Activated naive CD8-positive, alpha-beta T cell treated with anti-CD3 and anti-CD28 coated beads for 36 hours (primary cell): ENCODE measurements at regions not wholly inside any gene's neighbourhood (a gene's known extent, or its start where the extent isn't known, plus 50 kb on each side); places are given as distances from the start of the nearest gene placed in this dataset.
"Not testable (repeated sequence)": the region's sequence is repeated elsewhere in the genome, so short reads cannot be mapped to it uniquely, and the experiment has no call there.

ENCODE experiments used
- DNase-seq: peaks from one replicate; pipeline ENCODE4 v3.0.0; 2021
- H3K27ac Mint-ChIP-seq: one replicate; pipeline ENCODE4 v1.8.0; 2022; ENCODE audit warnings: mild to moderate bottlenecking, moderate library complexity, mixed read lengths
- H3K27me3 Mint-ChIP-seq: one replicate; pipeline ENCODE4 v1.8.0; 2022; ENCODE audit warnings: mild to moderate bottlenecking, mixed read lengths
- H3K36me3 Mint-ChIP-seq: one replicate; pipeline ENCODE4 v1.8.0; 2021; ENCODE audit warnings: mild to moderate bottlenecking, mixed read lengths
- H3K4me1 Mint-ChIP-seq: one replicate; pipeline ENCODE4 v1.8.0; 2021; ENCODE audit warnings: mixed read lengths
- H3K4me3 Mint-ChIP-seq: one replicate; pipeline ENCODE4 v1.8.0; 2022; ENCODE audit warnings: mild to moderate bottlenecking, moderate library complexity, mixed read lengths
- H3K9me3 Mint-ChIP-seq: one replicate; pipeline ENCODE4 v1.8.0; 2022; ENCODE audit warnings: mixed read lengths

GRCh38 chr11:122604621-122605020 is 50.9 kb upstream of the UBASH3B start:
- Mint-ChIP-seq H3K4me3 (no peak overlapping the region), H3K9me3 (no peaks in the 10 kb centered on the region), H3K27me3 (peaks cover 3% of the 10 kb centered on the region), H3K4me1 (no peaks in the 10 kb centered on the region), H3K36me3 (no peaks in the 10 kb centered on the region), H3K27ac (no peak overlapping the region)
- DNase-seq = no peak

DNA sequence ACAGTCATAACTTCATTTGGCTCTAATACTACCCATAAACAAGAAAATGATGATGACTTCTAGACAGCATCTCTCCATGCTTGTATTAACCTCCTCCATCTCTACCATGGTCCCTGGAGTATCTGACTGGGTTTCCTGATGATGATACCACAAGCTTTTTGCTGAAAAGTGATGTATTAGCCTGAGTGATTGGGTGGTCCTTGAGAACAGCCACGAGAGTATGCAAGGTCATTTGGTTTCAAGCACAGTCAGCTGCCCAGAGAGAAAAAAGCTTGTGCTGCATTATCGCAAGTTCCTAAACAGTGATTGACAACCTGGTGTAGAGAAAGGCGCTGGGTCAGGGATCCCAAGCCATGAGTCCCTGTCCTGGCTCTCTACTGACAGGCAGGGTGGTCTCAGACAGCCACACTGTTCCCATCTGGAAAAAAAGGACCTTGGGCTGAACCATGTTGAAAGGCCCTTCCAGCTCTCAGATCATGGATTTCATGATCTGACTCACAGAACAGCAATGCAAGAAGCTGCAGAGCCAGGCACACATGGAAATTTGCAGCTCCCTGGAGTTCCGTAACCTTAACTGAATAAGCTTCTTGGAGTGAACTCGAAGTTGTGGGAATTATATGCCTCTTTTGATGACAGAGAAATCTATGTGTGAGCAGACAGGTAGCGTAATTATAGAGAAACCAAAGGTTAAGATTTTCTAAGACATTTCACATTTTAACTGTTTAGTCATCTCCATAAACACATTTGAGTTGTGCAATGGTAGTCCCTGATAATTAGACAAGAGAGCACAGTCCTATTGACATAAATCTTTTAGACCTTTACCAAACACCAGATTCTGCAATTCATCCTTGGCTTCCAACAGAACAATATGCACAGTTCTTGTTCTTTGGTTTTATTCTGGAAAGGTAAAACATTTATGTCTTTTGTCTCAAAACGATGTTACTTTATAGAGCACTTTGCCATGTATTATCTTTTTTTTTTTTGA is 54.1 kb upstream of the UBASH3B start:
- H3K27ac Mint-ChIP-seq = no peak overlapping the region
- H3K4me3 Mint-ChIP-seq = no peak overlapping the region
- no peaks in the 10 kb centered on the region for H3K36me3 Mint-ChIP-seq
- no peak for DNase-seq
- H3K4me1 Mint-ChIP-seq = no peaks in the 10 kb centered on the region
- H3K9me3 Mint-ChIP-seq = no peaks in the 10 kb centered on the region
- peaks cover 7% of the 10 kb centered on the region for H3K27me3 Mint-ChIP-seq

- Mint-ChIP-seq H3K36me3 (no peaks in the 10 kb centered on the region), H3K27me3 (peaks cover 7% of the 10 kb centered on the region)
- no peak for DNase-seq
Measured at GRCh38 chr11:122600290-122600689, 55.2 kb upstream of the UBASH3B start.

GRCh38 chr11:122599434-122599833 is 56.1 kb upstream of the UBASH3B start:
- H3K4me1 Mint-ChIP-seq = no peaks in the 10 kb centered on the region
- peaks cover 7% of the 10 kb centered on the region for H3K27me3 Mint-ChIP-seq
- DNase-seq = no peak
- H3K4me3 Mint-ChIP-seq = no peak overlapping the region
- H3K36me3 Mint-ChIP-seq = no peaks in the 10 kb centered on the region
- no peak overlapping the region for H3K27ac Mint-ChIP-seq
- H3K9me3 Mint-ChIP-seq = no peaks in the 10 kb centered on the region

More at GRCh38 chr11:122600290-122600689, 55.2 kb upstream of the UBASH3B start:
- Mint-ChIP-seq H3K4me3 (no peak overlapping the region), H3K9me3 (no peaks in the 10 kb centered on the region), H3K4me1 (no peaks in the 10 kb centered on the region), H3K27ac (no peak overlapping the region)

DNA sequence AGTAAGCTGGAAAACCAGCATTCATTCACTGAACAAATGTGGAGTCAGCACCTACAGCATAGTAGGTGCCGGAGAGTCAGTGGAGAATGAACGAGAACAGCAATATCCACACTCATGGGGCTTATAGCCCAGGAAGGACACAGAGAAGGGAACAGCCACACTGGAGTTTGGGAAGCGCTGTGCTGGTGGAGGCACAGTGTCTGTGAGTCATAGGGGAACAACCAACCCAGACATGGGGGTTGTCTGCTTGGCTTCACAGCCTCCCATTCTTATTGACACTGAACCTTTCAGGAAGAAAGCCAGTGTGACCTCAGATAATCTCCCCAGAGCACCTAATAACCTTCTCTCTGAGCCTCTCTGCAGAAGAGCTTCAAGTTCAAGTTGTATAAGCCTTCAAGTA is 56.6 kb upstream of the UBASH3B start:
- DNase-seq = no peak
- no peaks in the 10 kb centered on the region for H3K9me3 Mint-ChIP-seq
- H3K4me3 Mint-ChIP-seq = no peak overlapping the region
- H3K36me3 Mint-ChIP-seq = no peaks in the 10 kb centered on the region
- H3K4me1 Mint-ChIP-seq = no peaks in the 10 kb centered on the region
- no peak overlapping the region for H3K27ac Mint-ChIP-seq
- peaks cover 4% of the 10 kb centered on the region for H3K27me3 Mint-ChIP-seq

- Mint-ChIP-seq H3K27ac (no peak overlapping the region), H3K27me3 (peaks cover 10% of the 10 kb centered on the region), H3K4me3 (no peak overlapping the region), H3K4me1 (peaks cover 3% of the 10 kb centered on the region), H3K36me3 (no peaks in the 10 kb centered on the region), H3K9me3 (no peaks in the 10 kb centered on the region)
- no peak for DNase-seq
Measured at GRCh38 chr11:122597511-122597910, 58.0 kb upstream of the UBASH3B start.

DNA sequence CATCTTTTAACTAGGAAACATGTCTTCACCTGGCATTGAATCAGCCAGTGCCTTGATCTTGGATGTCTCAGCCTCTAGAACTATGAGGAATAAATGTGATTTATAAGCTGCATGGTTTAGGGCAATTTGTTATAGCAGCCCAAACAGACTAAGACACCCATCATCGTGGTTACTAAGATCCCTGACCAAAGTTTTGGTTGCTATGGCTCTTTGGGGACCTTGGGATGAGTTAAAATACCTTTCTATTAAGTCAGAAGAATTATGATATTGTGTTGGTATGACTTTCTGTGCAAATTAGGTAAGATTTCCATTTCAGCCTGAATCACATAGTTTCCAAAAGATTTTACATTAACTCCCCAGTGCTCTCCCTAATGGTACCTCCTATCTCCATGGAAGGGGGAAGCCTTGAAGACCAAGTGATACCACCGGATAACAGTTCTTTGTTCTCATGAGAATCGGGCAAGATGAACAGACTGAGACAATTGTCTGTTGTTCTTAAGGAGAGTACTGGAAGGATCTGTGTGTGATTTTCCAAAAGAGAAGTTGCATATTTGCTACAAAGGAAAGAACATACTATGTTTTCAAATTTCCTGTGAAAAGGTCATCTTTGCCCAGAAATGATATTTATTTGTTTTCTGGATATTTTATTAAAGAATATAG is 60.4 kb upstream of the UBASH3B start:
- H3K36me3 Mint-ChIP-seq = no peaks in the 10 kb centered on the region
- no peak overlapping the region for H3K27ac Mint-ChIP-seq
- no peak for DNase-seq
- H3K27me3 Mint-ChIP-seq = peaks cover 16% of the 10 kb centered on the region
- no peaks in the 10 kb centered on the region for H3K9me3 Mint-ChIP-seq
- H3K4me1 Mint-ChIP-seq = peaks cover 3% of the 10 kb centered on the region
- H3K4me3 Mint-ChIP-seq = no peak overlapping the region

GRCh38 chr11:122593473-122594420 is 61.8 kb upstream of the UBASH3B start:
- Mint-ChIP-seq H3K4me3 (no peak overlapping the region), H3K4me1 (peaks cover 3% of the 10 kb centered on the region), H3K27me3 (peaks cover 27% of the 10 kb centered on the region), H3K27ac (no peak overlapping the region), H3K36me3 (no peaks in the 10 kb centered on the region), H3K9me3 (no peaks in the 10 kb centered on the region)
- DNase-seq = no peak

DNA sequence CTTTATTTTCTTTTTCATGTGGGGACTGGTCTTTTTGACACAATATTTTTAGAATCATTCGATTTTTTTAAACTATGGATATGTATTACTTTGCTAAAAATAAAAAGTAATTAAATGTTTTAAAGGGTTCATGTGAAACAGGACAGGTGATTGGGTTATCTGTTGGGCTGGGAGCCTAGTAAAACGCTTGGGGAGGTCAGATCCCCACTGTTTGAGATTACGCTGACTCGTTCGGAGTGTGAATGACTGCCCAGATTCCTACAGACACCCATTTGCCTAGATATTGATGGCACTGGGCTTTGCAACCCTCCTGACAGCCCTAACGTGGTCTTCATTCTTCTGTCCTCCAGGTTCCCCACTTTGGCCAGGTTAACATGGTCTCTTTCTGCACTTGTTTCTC is 62.9 kb upstream of the UBASH3B start:
- no peaks in the 10 kb centered on the region for H3K36me3 Mint-ChIP-seq
- H3K9me3 Mint-ChIP-seq = peaks cover 4% of the 10 kb centered on the region
- H3K27me3 Mint-ChIP-seq = peaks cover 27% of the 10 kb centered on the region
- H3K4me3 Mint-ChIP-seq = no peak overlapping the region
- no peak overlapping the region for H3K27ac Mint-ChIP-seq
- DNase-seq = no peak
- H3K4me1 Mint-ChIP-seq = peaks cover 3% of the 10 kb centered on the region

- Mint-ChIP-seq H3K36me3 (no peaks in the 10 kb centered on the region), H3K27ac (no peak overlapping the region), H3K4me3 (no peak overlapping the region), H3K9me3 (peaks cover 10% of the 10 kb centered on the region), H3K4me1 (peaks cover 6% of the 10 kb centered on the region), H3K27me3 (peaks cover 7% of the 10 kb centered on the region)
- DNase-seq = no peak
Measured at GRCh38 chr11:122584670-122585069, 70.9 kb upstream of the UBASH3B start.

GRCh38 chr11:122580071-122580470 is 75.5 kb upstream of the UBASH3B start:
- not testable (repeated sequence) for H3K4me3 Mint-ChIP-seq, H3K27ac Mint-ChIP-seq, H3K36me3 Mint-ChIP-seq, H3K27me3 Mint-ChIP-seq, H3K4me1 Mint-ChIP-seq, H3K9me3 Mint-ChIP-seq, DNase-seq

GRCh38 chr11:122578171-122578825 is 77.2 kb upstream of the UBASH3B start:
- Mint-ChIP-seq H3K27ac (no peak overlapping the region), H3K36me3 (no peaks in the 10 kb centered on the region), H3K4me3 (no peak overlapping the region), H3K4me1 (peaks cover 6% of the 10 kb centered on the region), H3K27me3 (peaks cover 6% of the 10 kb centered on the region), H3K9me3 (peaks cover 5% of the 10 kb centered on the region)
- no peak for DNase-seq

DNA sequence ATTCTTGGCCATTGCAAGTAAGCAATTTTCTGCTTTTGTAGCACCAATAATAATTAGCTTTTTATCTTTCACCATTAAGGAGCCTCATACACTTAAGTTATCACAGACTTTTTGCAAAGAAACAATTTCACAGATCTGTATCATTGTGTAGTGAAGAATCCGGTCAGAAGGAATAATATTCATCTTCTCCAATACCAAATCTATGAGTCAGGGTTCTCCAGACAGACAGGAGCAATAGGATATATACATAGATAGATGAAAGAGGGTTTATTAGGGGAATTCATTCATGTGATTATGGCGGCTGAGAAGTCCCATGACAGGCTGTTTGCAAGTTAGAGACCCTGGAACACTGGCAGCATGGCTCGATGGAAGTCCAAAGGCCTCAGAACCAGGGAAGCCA is 82.9 kb upstream of the UBASH3B start:
- no peaks in the 10 kb centered on the region for H3K36me3 Mint-ChIP-seq
- no peaks in the 10 kb centered on the region for H3K9me3 Mint-ChIP-seq
- no peak for DNase-seq
- H3K4me1 Mint-ChIP-seq = no peaks in the 10 kb centered on the region
- peaks cover 6% of the 10 kb centered on the region for H3K27me3 Mint-ChIP-seq
- no peak overlapping the region for H3K4me3 Mint-ChIP-seq
- H3K27ac Mint-ChIP-seq = no peak overlapping the region

DNA sequence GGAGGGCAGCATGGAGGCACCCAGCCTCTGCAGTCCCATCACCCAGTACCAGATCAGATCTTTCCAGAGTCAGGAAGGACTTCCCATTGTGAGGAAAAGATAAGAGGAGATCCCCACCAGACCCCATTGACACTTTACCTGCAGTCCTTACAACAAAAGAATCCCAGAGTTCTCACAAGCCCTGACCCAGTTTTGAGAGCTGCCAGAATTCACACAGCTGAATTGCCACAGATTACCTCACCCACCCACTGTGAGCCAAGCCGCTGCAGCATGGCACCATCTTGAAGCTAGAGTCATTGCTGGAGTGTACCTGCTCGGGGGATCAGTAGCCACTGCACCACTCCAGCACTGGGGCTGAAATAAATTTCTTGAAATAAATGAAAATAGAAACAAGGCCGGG is 91.8 kb upstream of the UBASH3B start:
- no peak overlapping the region for H3K4me3 Mint-ChIP-seq
- DNase-seq = no peak
- no peak overlapping the region for H3K27ac Mint-ChIP-seq
- H3K27me3 Mint-ChIP-seq = peaks cover 17% of the 10 kb centered on the region
- H3K9me3 Mint-ChIP-seq = no peaks in the 10 kb centered on the region
- no peaks in the 10 kb centered on the region for H3K36me3 Mint-ChIP-seq
- H3K4me1 Mint-ChIP-seq = no peaks in the 10 kb centered on the region
